IMR-90 (cell line): ENCODE measurements at regions not wholly inside any gene's neighbourhood (a gene's known extent, or its start where the extent isn't known, plus 50 kb on each side); places are given as distances from the start of the nearest gene placed in this dataset.

Experiments used
- ATAC-seq: fragments of 200-7000 bp; cut with Tn5 transposase; 2 replicates; pipeline ENCODE4 v1.9.1; 2020; ENCODE audit warnings: low read depth, mild to moderate bottlenecking, moderate library complexity
- BruUV-seq: library from RNA; stranded (reverse); fragments of 400-500 nt; replicated peaks from 2 replicates; lab custom pipeline; 2021; lab: Mats Ljungman, UMichigan
- CTCF ChIA-PET: fragments of 300-600 bp; formaldehyde crosslinking; extraction: SDS; loops from one replicate; lab custom pipeline; 2021; ENCODE audit warnings: antibody characterized with exemption; lab: Yijun Ruan, JAX
- POLR2A ChIA-PET: fragments of 300-600 bp; sonication (Branson Sonifier 250); formaldehyde crosslinking; loops from one replicate; lab custom pipeline; 2022; ENCODE audit warnings: antibody characterized with exemption; ENCODE audit not compliant: unreplicated experiment; lab: Charles Lee
- DNase-seq: peaks from one replicate; pipeline ENCODE4 v3.0.0; 2013
- H2AFZ ChIP-seq: replicated peaks from 2 replicates; pipeline ENCODE3; 2013; ENCODE audit warnings: low read length, mild to moderate bottlenecking; ENCODE audit not compliant: poor library complexity
- H2AK5ac ChIP-seq: 2 replicates; pipeline ENCODE4 v1.6.1; 2013; ENCODE audit warnings: low read depth, low read length, inconsistent platforms
- H2AK9ac ChIP-seq: replicated peaks from 2 replicates; pipeline ENCODE3; 2013; ENCODE audit warnings: mild to moderate bottlenecking, low read depth, low read length, moderate library complexity; ENCODE audit not compliant: poor library complexity
- H2BK120ac ChIP-seq: 2 replicates; pipeline ENCODE4 v1.6.1; 2013; ENCODE audit warnings: low read depth, low read length, inconsistent platforms
- H2BK15ac ChIP-seq: 3 replicates; pipeline ENCODE4 v1.6.1; 2013; ENCODE audit warnings: low read depth, low read length, inconsistent platforms
- H2BK20ac ChIP-seq: 2 replicates; pipeline ENCODE4 v1.6.1; 2013; ENCODE audit warnings: low read depth, mild to moderate bottlenecking, inconsistent platforms, low read length, moderate library complexity
- H2BK5ac ChIP-seq: 2 replicates; pipeline ENCODE4 v1.6.1; 2013; ENCODE audit warnings: mild to moderate bottlenecking, low read depth, low read length, inconsistent platforms; ENCODE audit not compliant: poor library complexity, severe bottlenecking
- H3K14ac ChIP-seq: replicated peaks from 2 replicates; pipeline ENCODE4 v1.6.1; 2013; ENCODE audit warnings: low read depth, low read length, inconsistent platforms
- H3K18ac ChIP-seq: 2 replicates; pipeline ENCODE4 v1.6.1; 2013; ENCODE audit warnings: low read depth, low read length, control low read depth
- H3K23ac ChIP-seq: 2 replicates; pipeline ENCODE4 v1.6.1; 2013; ENCODE audit warnings: low read depth, low read length, inconsistent platforms
- H3K27ac ChIP-seq: 2 replicates; pipeline ENCODE4 v1.5.1; 2013; ENCODE audit warnings: mild to moderate bottlenecking, control low read depth, low read length; ENCODE audit not compliant: insufficient read depth
- H3K27me3 ChIP-seq: 2 replicates; pipeline ENCODE4 v1.6.1; 2013; ENCODE audit warnings: low read length; ENCODE audit not compliant: control insufficient read depth, insufficient read depth
- H3K36me3 ChIP-seq: 2 replicates; pipeline ENCODE4 v1.6.1; 2013; ENCODE audit warnings: low read length, mixed read lengths; ENCODE audit not compliant: control insufficient read depth, insufficient read depth
- H3K4ac ChIP-seq: 2 replicates; pipeline ENCODE4 v1.6.1; 2013; ENCODE audit warnings: low read depth, low read length, inconsistent platforms
- H3K4me1 ChIP-seq: 2 replicates; pipeline ENCODE4 v1.6.1; 2013; ENCODE audit warnings: low read length, mixed read lengths; ENCODE audit not compliant: control insufficient read depth, insufficient read depth
- H3K4me2 ChIP-seq: 2 replicates; pipeline ENCODE4 v1.6.1; 2013; ENCODE audit warnings: low read depth, mild to moderate bottlenecking, control low read depth, low read length, moderate library complexity
- H3K4me3 ChIP-seq: 2 replicates; pipeline ENCODE4 v1.5.1; 2013; ENCODE audit warnings: low read depth, mild to moderate bottlenecking, control low read depth, low read length, moderate library complexity; ENCODE audit not compliant: insufficient read depth
- H3K56ac ChIP-seq: 2 replicates; pipeline ENCODE4 v1.6.1; 2013; ENCODE audit warnings: low read length, inconsistent platforms; ENCODE audit not compliant: insufficient read depth; ENCODE audit errors: extremely low read depth
- H3K79me1 ChIP-seq, 2 experiments: 2 replicates each; pipeline ENCODE4 v1.6.1; 2013; ENCODE audit warnings: low read length in 2 of 2, inconsistent platforms in 1 of 2, low read depth in 1 of 2
- H3K9ac ChIP-seq: 2 replicates; pipeline ENCODE4 v1.6.1; 2013; ENCODE audit warnings: low read depth, low read length, control low read depth
- H3K9me1 ChIP-seq: 2 replicates; pipeline ENCODE4 v1.6.1; 2013; ENCODE audit warnings: low read length, inconsistent platforms; ENCODE audit not compliant: insufficient read depth
- H3K9me3 ChIP-seq: 2 replicates; pipeline ENCODE4 v1.6.1; 2013; ENCODE audit warnings: low read length; ENCODE audit not compliant: control insufficient read depth, insufficient read depth
- H4K20me1 ChIP-seq: 2 replicates; pipeline ENCODE4 v1.6.1; 2013; ENCODE audit warnings: low read length, inconsistent platforms; ENCODE audit not compliant: insufficient read depth
- H4K5ac ChIP-seq: 2 replicates; pipeline ENCODE4 v1.6.1; 2013; ENCODE audit warnings: mild to moderate bottlenecking, low read depth, low read length, control low read depth
- H4K8ac ChIP-seq, 2 experiments: 2 replicates each; pipeline ENCODE4 v1.6.1; 2013; ENCODE audit warnings: low read depth in 2 of 2, low read length in 2 of 2, control low read depth in 1 of 2, inconsistent platforms in 1 of 2
- H4K91ac ChIP-seq: 2 replicates; pipeline ENCODE4 v1.6.1; 2013; ENCODE audit warnings: low read depth, low read length, inconsistent platforms; ENCODE audit not compliant: insufficient read depth
- BHLHE40 ChIP-seq: fragments of 150-350 bp; IDR thresholded peaks from 2 replicates; pipeline ENCODE4 v1.6.1; 2016; ENCODE audit warnings: mild to moderate bottlenecking, low read depth, low read length
- CEBPB ChIP-seq: IDR thresholded peaks from 2 replicates; pipeline ENCODE4 v1.6.1; 2012; ENCODE audit warnings: low read depth, low read length, improper control_type of control experiment
- CHD1 ChIP-seq: IDR thresholded peaks from 2 replicates; pipeline ENCODE4 v1.6.1; 2012; ENCODE audit warnings: low read depth, low read length, improper control_type of control experiment
- CTCF ChIP-seq: conservative IDR thresholded peaks from 2 replicates; pipeline ENCODE4 v1.5.1; 2012; ENCODE audit warnings: mild to moderate bottlenecking, low read depth, low read length, improper control_type of control experiment
- ELK1 ChIP-seq: fragments of 150-350 bp; IDR thresholded peaks from 2 replicates; pipeline ENCODE4 v1.6.1; 2016; ENCODE audit warnings: low read depth, mild to moderate bottlenecking, low read length, moderate library complexity, borderline replicate concordance
- FOS ChIP-seq: fragments of 150-350 bp; IDR thresholded peaks from 2 replicates; pipeline ENCODE4 v1.6.1; 2016; ENCODE audit warnings: low read depth, low read length
- MAFK ChIP-seq: IDR thresholded peaks from 2 replicates; pipeline ENCODE4 v1.6.1; 2012; ENCODE audit warnings: low read depth, low read length, improper control_type of control experiment
- MAZ ChIP-seq: IDR thresholded peaks from 2 replicates; pipeline ENCODE4 v1.6.1; 2012; ENCODE audit warnings: low read depth, mild to moderate bottlenecking, low read length, improper control_type of control experiment, moderate library complexity, borderline replicate concordance
- MXI1 ChIP-seq: IDR thresholded peaks from 2 replicates; pipeline ENCODE4 v1.6.1; 2012; ENCODE audit warnings: low read depth, mild to moderate bottlenecking, low read length, moderate library complexity, borderline replicate concordance
- NFE2L2 ChIP-seq: fragments of 150-350 bp; IDR thresholded peaks from 2 replicates; pipeline ENCODE4 v1.6.1; 2016; ENCODE audit warnings: low read depth, mild to moderate bottlenecking, low read length
- POLR2A ChIP-seq: IDR thresholded peaks from 2 replicates; pipeline ENCODE4 v1.6.1; 2012; ENCODE audit warnings: mild to moderate bottlenecking, low read depth, low read length
- RAD21 ChIP-seq: IDR thresholded peaks from 2 replicates; pipeline ENCODE4 v1.6.1; 2012; ENCODE audit warnings: low read length, improper control_type of control experiment
- RCOR1 ChIP-seq: IDR thresholded peaks from 2 replicates; pipeline ENCODE4 v1.6.1; 2012; ENCODE audit warnings: mild to moderate bottlenecking, low read length, improper control_type of control experiment; ENCODE audit not compliant: insufficient replicate concordance
- RFX5 ChIP-seq: IDR thresholded peaks from 2 replicates; pipeline ENCODE4 v1.8.0; 2012; ENCODE audit warnings: low read depth, mild to moderate bottlenecking, low read length, moderate library complexity
- SMC3 ChIP-seq: fragments of 150-350 bp; IDR thresholded peaks from 2 replicates; pipeline ENCODE4 v1.6.1; 2016; ENCODE audit warnings: low read depth, mild to moderate bottlenecking, antibody characterized with exemption, low read length, moderate library complexity
- USF2 ChIP-seq: fragments of 150-350 bp; IDR thresholded peaks from 2 replicates; pipeline ENCODE4 v1.6.1; 2017; ENCODE audit warnings: mild to moderate bottlenecking, antibody characterized with exemption, low read length, low read depth
- dilution Hi-C: fragments of 300-500 bp; cut with HindIII; formaldehyde crosslinking; loops from one replicate; pipeline ENCODE4 v1.14.3; 2018; ENCODE audit warnings: low sequenced_read_pairs; ENCODE audit not compliant: unreplicated experiment
- in situ Hi-C: fragments of 300-500 bp; cut with MboI; formaldehyde crosslinking; loops from 3 replicates; pipeline ENCODE4 v1.14.3; 2019; ENCODE audit warnings: low sequenced_read_pairs, inconsistent platforms, mixed read lengths
- intact Hi-C: fragments of 100-400 bp; cut with micrococcal nuclease; formaldehyde crosslinking; loops from 2 replicates; pipeline ENCODE4 v1.10.0; 2022

GRCh38 chr5:96258692-96259091, 174.4 kb downstream of the PCSK1 start:
- Histone ChIP-seq H3K4me3 (no peak overlapping the region), H2BK120ac (peak overlapping the region; percentile 97), H3K18ac (peak overlapping the region; percentile 100), H3K4ac (peak overlapping the region; percentile 95; the same call in 1 of the 2 replicates), H3K27me3 (no peaks in the 10 kb centered on the region), H3K9me3 (no peaks in the 10 kb centered on the region), H3K4me1 (peaks cover 23% of the 10 kb centered on the region), H2AK9ac (no peak overlapping the region), H3K27ac (peak overlapping the region; percentile 83; the same call in 1 of the 2 replicates), H3K36me3 (no peaks in the 10 kb centered on the region), H3K9me1 (peaks cover 6% of the 10 kb centered on the region), H3K56ac (peak overlapping the region; percentile 63; the same call in 1 of the 2 replicates), H2BK5ac (peak overlapping the region; percentile 93), H3K4me2 (no peak overlapping the region; the same call in 1 of the 2 replicates), H3K23ac (peak overlapping the region; percentile 86; the same call in 1 of the 2 replicates), H2AK5ac (no peak overlapping the region; the same call in 1 of the 2 replicates), H2BK20ac (peak overlapping the region; percentile 94; the same call in 1 of the 2 replicates), H2AFZ (no peak overlapping the region), H2BK15ac (peak overlapping the region; percentile 88; the same call in 2 of the 3 replicates), H4K20me1 (no peaks in the 10 kb centered on the region), H4K91ac (peak overlapping the region; percentile 90), H3K79me1 (peaks cover 0 to 11% of the 10 kb centered on the region in 2 experiments; a peak in 2 of 4 replicates), H3K14ac (peak overlapping the region; percentile 65), H3K9ac (no peak overlapping the region; the same call in 1 of the 2 replicates), H4K8ac (peak overlapping the region; percentile 78 to 86), H4K5ac (peak overlapping the region; percentile 92)
- in situ Hi-C loops, result no loop called here
- intact Hi-C loops, result loop anchor here (5.0 to 10.0 kb wide), 2 partner anchors 46 to 84 kb away; no protein-coding TSS in a partner anchor
- DNase-seq (no peak), ATAC-seq (no peak)
- dilution Hi-C loops, result no loop called here
- no TSS peak for BruUV-seq
- POLR2A ChIA-PET, result no interaction called here
- TF ChIP-seq NFE2L2, result no peak
- TF ChIP-seq CEBPB, result no peak
- no peak for TF ChIP-seq POLR2A
- TF ChIP-seq USF2, result no peak
- no peak for TF ChIP-seq RAD21
- TF ChIP-seq RCOR1, result no peak
- TF ChIP-seq ELK1, result no peak
- TF ChIP-seq MAZ, result no peak
- no peak for TF ChIP-seq SMC3
- no peak for TF ChIP-seq MXI1
- TF ChIP-seq BHLHE40, result no peak
- TF ChIP-seq CTCF, result no peak
- TF ChIP-seq RFX5, result no peak
- TF ChIP-seq FOS, result no peak
- TF ChIP-seq CHD1, result no peak
- no peak for TF ChIP-seq MAFK
- CTCF ChIA-PET, result interaction anchor here (0.6 kb wide), 1 partner anchor 112 kb away, joined by 3 read pairs; no protein-coding TSS in a partner anchor
